Type B pancreatic cell (in vitro differentiated cells): ENCODE measurements at regions not wholly inside any gene's neighbourhood (a gene's known extent, or its start where the extent isn't known, plus 50 kb on each side); places are given as distances from the start of the nearest gene placed in this dataset.

ENCODE experiments used
- DNase-seq: peaks from one replicate; pipeline ENCODE4 v3.0.0; 2021; ENCODE audit warnings: mixed read lengths; ENCODE audit not compliant: unreplicated experiment; ENCODE audit errors: extremely low spot score
- H3K27ac Mint-ChIP-seq: 2 replicates; pipeline ENCODE4 v1.8.0; 2021; ENCODE audit warnings: mild to moderate bottlenecking, mixed read lengths
- H3K27me3 Mint-ChIP-seq: 2 replicates; pipeline ENCODE4 v1.8.0; 2021; ENCODE audit warnings: mixed read lengths
- H3K36me3 Mint-ChIP-seq: 2 replicates; pipeline ENCODE4 v1.8.0; 2021; ENCODE audit warnings: mixed read lengths
- H3K4me1 Mint-ChIP-seq: one replicate; pipeline ENCODE4 v1.8.0; 2021; ENCODE audit warnings: mixed read lengths; ENCODE audit not compliant: unreplicated experiment
- H3K4me3 Mint-ChIP-seq: 2 replicates; pipeline ENCODE4 v1.8.0; 2021; ENCODE audit warnings: mild to moderate bottlenecking, mixed read lengths
- H3K9me3 Mint-ChIP-seq: 2 replicates; pipeline ENCODE4 v1.8.0; 2021; ENCODE audit warnings: mixed read lengths
- TF ChIP-seq, protein P1 (sequence below): fragments of 200-600 bp; sonication (generic); conservative IDR thresholded peaks from 2 replicates; pipeline ENCODE4 v1.5.0; 2021; ENCODE audit warnings: antibody characterized with exemption, mild to moderate bottlenecking

DNA sequence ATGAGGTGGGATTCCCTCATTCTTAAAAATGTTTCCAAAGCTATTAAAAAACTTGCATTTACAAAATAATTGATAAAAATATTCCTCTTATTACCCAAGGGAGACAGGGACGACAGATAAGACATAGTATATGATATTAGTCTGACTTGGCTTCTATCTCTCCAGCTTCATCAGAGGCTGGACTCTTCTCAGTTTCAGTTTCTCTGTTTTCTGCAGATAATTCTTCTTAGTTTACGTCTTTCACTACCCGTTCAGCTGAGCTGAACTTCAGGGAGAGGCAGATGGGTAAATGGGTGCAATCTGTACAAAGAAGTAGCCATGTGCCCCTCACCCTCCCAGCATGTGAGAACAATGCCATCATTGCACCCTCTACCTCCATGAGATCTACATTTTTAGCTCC, 214.0 kb upstream of the SLIT2 start:
- TF ChIP-seq, protein P1, sequence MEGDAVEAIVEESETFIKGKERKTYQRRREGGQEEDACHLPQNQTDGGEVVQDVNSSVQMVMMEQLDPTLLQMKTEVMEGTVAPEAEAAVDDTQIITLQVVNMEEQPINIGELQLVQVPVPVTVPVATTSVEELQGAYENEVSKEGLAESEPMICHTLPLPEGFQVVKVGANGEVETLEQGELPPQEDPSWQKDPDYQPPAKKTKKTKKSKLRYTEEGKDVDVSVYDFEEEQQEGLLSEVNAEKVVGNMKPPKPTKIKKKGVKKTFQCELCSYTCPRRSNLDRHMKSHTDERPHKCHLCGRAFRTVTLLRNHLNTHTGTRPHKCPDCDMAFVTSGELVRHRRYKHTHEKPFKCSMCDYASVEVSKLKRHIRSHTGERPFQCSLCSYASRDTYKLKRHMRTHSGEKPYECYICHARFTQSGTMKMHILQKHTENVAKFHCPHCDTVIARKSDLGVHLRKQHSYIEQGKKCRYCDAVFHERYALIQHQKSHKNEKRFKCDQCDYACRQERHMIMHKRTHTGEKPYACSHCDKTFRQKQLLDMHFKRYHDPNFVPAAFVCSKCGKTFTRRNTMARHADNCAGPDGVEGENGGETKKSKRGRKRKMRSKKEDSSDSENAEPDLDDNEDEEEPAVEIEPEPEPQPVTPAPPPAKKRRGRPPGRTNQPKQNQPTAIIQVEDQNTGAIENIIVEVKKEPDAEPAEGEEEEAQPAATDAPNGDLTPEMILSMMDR = no peak
- Mint-ChIP-seq H3K36me3 (no peaks in the 10 kb centered on the region), H3K4me1 (no peaks in the 10 kb centered on the region), H3K27ac (no peak overlapping the region), H3K27me3 (peaks cover 25% of the 10 kb centered on the region), H3K4me3 (no peak overlapping the region), H3K9me3 (peaks cover 7% of the 10 kb centered on the region)
- DNase-seq = no peak

- TF ChIP-seq, protein P1 = no peak
- Mint-ChIP-seq H3K36me3 (no peaks in the 10 kb centered on the region), H3K4me1 (no peaks in the 10 kb centered on the region), H3K9me3 (peaks cover 10% of the 10 kb centered on the region), H3K27ac (no peak overlapping the region), H3K27me3 (no peaks in the 10 kb centered on the region), H3K4me3 (no peak overlapping the region)
- DNase-seq = no peak
Observed at GRCh38 chr4:20030108-20030507, 221.6 kb upstream of the SLIT2 start.

GRCh38 chr4:20028645-20029044, 223.1 kb upstream of the SLIT2 start:
- H3K27me3 Mint-ChIP-seq = no peaks in the 10 kb centered on the region

DNA sequence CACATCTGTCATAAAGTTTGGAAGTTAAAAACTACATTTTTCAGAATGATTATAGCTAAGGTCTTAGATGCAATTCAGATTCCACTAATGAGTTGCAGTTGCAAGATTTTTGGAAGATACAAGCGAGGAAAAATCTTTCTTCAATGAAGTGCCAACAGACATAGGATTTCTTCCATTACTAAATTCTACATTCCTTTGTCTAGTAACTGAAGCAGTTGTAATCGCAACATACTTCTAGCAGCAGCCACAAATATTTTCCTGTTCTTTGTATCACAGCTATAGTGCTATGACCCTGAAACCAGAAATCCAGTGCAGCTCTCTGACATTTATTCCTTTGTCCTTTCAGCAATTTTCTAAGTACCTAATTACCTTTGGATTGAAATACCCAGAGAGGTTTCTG, 225.2 kb upstream of the SLIT2 start:
- Mint-ChIP-seq H3K4me3 (no peak overlapping the region), H3K36me3 (no peaks in the 10 kb centered on the region), H3K9me3 (no peaks in the 10 kb centered on the region), H3K4me1 (no peaks in the 10 kb centered on the region), H3K27ac (no peak overlapping the region), H3K27me3 (no peaks in the 10 kb centered on the region)
- TF ChIP-seq, protein P1 = no peak
- no peak for DNase-seq

More at GRCh38 chr4:20028645-20029044, 223.1 kb upstream of the SLIT2 start:
- Mint-ChIP-seq H3K9me3 (peaks cover 10% of the 10 kb centered on the region), H3K36me3 (no peaks in the 10 kb centered on the region), H3K27ac (no peak overlapping the region), H3K4me1 (no peaks in the 10 kb centered on the region), H3K4me3 (no peak overlapping the region)
- TF ChIP-seq, protein P1 = no peak
- no peak for DNase-seq

GRCh38 chr4:20022471-20022870, 229.2 kb upstream of the SLIT2 start:
- Mint-ChIP-seq H3K27me3 (no peaks in the 10 kb centered on the region), H3K4me3 (no peak overlapping the region), H3K27ac (no peak overlapping the region), H3K4me1 (peaks cover 3% of the 10 kb centered on the region), H3K36me3 (no peaks in the 10 kb centered on the region), H3K9me3 (no peaks in the 10 kb centered on the region)
- TF ChIP-seq, protein P1 = no peak
- DNase-seq = no peak

- Mint-ChIP-seq H3K27ac (no peak overlapping the region), H3K4me1 (peaks cover 10% of the 10 kb centered on the region), H3K36me3 (no peaks in the 10 kb centered on the region), H3K4me3 (no peak overlapping the region), H3K27me3 (no peaks in the 10 kb centered on the region), H3K9me3 (no peaks in the 10 kb centered on the region)
- TF ChIP-seq, protein P1 = no peak
- DNase-seq = no peak
Observed at GRCh38 chr4:20020056-20020455, 231.6 kb upstream of the SLIT2 start.
